CD4-positive, alpha-beta T cell (primary cell): ENCODE measurements at regions not wholly inside any gene's neighbourhood (a gene's known extent, or its start where the extent isn't known, plus 50 kb on each side); places are given as distances from the start of the nearest gene placed in this dataset.

Experiments used
- ATAC-seq: fragments of 200-7000 bp; cut with Tn5 transposase; one replicate; pipeline ENCODE4 v1.10.0; 2022; ENCODE audit warnings: mild to moderate bottlenecking; ENCODE audit not compliant: poor library complexity
- CTCF ChIA-PET: fragments of 350-600 bp; sonication (Branson Sonifier 250); formaldehyde crosslinking; loops from one replicate; lab custom pipeline; 2021; ENCODE audit warnings: antibody characterized with exemption, inconsistent platforms; lab: Charles Lee
- POLR2A ChIA-PET: fragments of 350-600 bp; sonication (Branson Sonifier 250); formaldehyde crosslinking; loops from one replicate; lab custom pipeline; 2021; ENCODE audit warnings: antibody characterized with exemption, inconsistent platforms; lab: Charles Lee
- DNase-seq, 14 experiments: peaks; one replicate each; pipeline ENCODE4 v3.0.0-alpha.2; 2013 to 2020; ENCODE audit warnings: mixed read lengths in 2 of 14
- H3K27ac ChIP-seq, 2 donors: one replicate each; pipeline versions ENCODE4 v1.5.1 to v1.7.0; 2013; ENCODE audit warnings: low read length in 2 of 2, low read depth in 1 of 2, mild to moderate bottlenecking in 1 of 2
- H3K27me3 ChIP-seq, 2 experiments: 1 replicate in 1 of 2; 2 replicates in 1 of 2; pipeline versions ENCODE4 v1.6.1 to v1.7.0; 2013; ENCODE audit warnings: low read length in 2 of 2, control low read depth in 1 of 2, mild to moderate bottlenecking in 1 of 2, moderate library complexity in 1 of 2; ENCODE audit not compliant: insufficient read depth in 2 of 2, control insufficient read depth in 1 of 2
- H3K36me3 ChIP-seq: one replicate; pipeline ENCODE4 v1.6.1; 2013; ENCODE audit warnings: low read length, control low read depth; ENCODE audit not compliant: insufficient read depth
- H3K4me1 ChIP-seq: one replicate; pipeline ENCODE4 v1.6.1; 2013; ENCODE audit warnings: low read length, control low read depth; ENCODE audit not compliant: insufficient read depth
- H3K4me3 ChIP-seq: one replicate; pipeline ENCODE4 v1.5.1; 2013; ENCODE audit warnings: mild to moderate bottlenecking, low read length, moderate library complexity
- H3K9me3 ChIP-seq, 2 experiments: 1 replicate in 1 of 2; 2 replicates in 1 of 2; pipeline versions ENCODE4 v1.6.1 to v1.7.0; 2013; ENCODE audit warnings: low read length in 2 of 2, mild to moderate bottlenecking in 2 of 2, control low read depth in 1 of 2, moderate library complexity in 1 of 2; ENCODE audit not compliant: control insufficient read depth in 1 of 2, insufficient read depth in 1 of 2
- H3K27ac Mint-ChIP-seq: one replicate; pipeline ENCODE4 v1.8.0; 2020; ENCODE audit warnings: mixed read lengths
- H3K27me3 Mint-ChIP-seq: one replicate; pipeline ENCODE4 v1.8.0; 2021; ENCODE audit warnings: mixed read lengths
- H3K36me3 Mint-ChIP-seq: one replicate; pipeline ENCODE4 v1.8.0; 2021; ENCODE audit warnings: low read depth, mixed read lengths
- H3K4me1 Mint-ChIP-seq: one replicate; pipeline ENCODE4 v1.8.0; 2021; ENCODE audit warnings: low read depth, mixed read lengths
- H3K4me3 Mint-ChIP-seq: one replicate; pipeline ENCODE4 v1.8.0; 2020; ENCODE audit warnings: mild to moderate bottlenecking, mixed read lengths
- H3K9me3 Mint-ChIP-seq: one replicate; pipeline ENCODE4 v1.8.0; 2020; ENCODE audit warnings: mixed read lengths
- intact Hi-C, 2 experiments: fragments of 100-400 bp; cut with DNase I in 1 of 2; cut with micrococcal nuclease in 1 of 2; formaldehyde crosslinking; loops; one replicate each; pipeline versions ENCODE4 v1.15.1 to v1.9.0; 2023 to 2025; cut with DNase I, micrococcal nuclease
- TF ChIP-seq, protein P1 (sequence below): fragments of 200-600 bp; IDR thresholded peaks from one replicate; pipeline ENCODE4 v1.8.0; 2022; ENCODE audit warnings: antibody characterized with exemption, mild to moderate bottlenecking

DNA sequence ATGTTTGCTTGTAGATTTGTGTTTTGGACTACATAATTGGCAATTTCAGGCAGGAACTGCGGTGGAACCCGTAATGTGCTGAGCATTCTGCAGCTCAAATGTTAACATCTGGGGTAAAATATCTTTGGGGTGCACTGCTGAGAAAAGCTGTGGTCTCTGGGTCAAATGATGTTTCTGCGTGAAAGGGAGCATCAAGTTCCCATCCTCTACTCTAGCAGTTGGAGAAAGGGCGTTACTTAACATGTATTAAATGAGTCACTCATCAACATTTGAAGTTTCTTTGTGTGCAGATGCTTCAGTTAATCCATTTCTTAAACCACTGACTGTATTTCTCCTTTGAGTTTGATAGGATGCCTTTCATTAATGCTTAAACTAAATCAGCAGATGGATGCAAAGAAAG lies 273.1 kb upstream of the PITRM1 start:
- Histone ChIP-seq H3K4me3 (no peak overlapping the region), H3K36me3 (no peaks in the 10 kb centered on the region), H3K9me3 (no peaks in the 10 kb centered on the region), H3K27ac (no peak overlapping the region), H3K4me1 (no peaks in the 10 kb centered on the region), H3K27me3 (no peaks in the 10 kb centered on the region)
- Mint-ChIP-seq H3K27me3 (peaks cover 5% of the 10 kb centered on the region), H3K9me3 (no peaks in the 10 kb centered on the region), H3K27ac (no peak overlapping the region), H3K4me3 (no peak overlapping the region), H3K36me3 (no peaks in the 10 kb centered on the region), H3K4me1 (no peaks in the 10 kb centered on the region)
- ChIA-PET CTCF (no interaction called here), POLR2A (no interaction called here)
- ATAC-seq (no peak), DNase-seq (no peak)
- TF ChIP-seq, protein P1, sequence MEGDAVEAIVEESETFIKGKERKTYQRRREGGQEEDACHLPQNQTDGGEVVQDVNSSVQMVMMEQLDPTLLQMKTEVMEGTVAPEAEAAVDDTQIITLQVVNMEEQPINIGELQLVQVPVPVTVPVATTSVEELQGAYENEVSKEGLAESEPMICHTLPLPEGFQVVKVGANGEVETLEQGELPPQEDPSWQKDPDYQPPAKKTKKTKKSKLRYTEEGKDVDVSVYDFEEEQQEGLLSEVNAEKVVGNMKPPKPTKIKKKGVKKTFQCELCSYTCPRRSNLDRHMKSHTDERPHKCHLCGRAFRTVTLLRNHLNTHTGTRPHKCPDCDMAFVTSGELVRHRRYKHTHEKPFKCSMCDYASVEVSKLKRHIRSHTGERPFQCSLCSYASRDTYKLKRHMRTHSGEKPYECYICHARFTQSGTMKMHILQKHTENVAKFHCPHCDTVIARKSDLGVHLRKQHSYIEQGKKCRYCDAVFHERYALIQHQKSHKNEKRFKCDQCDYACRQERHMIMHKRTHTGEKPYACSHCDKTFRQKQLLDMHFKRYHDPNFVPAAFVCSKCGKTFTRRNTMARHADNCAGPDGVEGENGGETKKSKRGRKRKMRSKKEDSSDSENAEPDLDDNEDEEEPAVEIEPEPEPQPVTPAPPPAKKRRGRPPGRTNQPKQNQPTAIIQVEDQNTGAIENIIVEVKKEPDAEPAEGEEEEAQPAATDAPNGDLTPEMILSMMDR = no peak
- intact Hi-C loops = no loop called here

DNA sequence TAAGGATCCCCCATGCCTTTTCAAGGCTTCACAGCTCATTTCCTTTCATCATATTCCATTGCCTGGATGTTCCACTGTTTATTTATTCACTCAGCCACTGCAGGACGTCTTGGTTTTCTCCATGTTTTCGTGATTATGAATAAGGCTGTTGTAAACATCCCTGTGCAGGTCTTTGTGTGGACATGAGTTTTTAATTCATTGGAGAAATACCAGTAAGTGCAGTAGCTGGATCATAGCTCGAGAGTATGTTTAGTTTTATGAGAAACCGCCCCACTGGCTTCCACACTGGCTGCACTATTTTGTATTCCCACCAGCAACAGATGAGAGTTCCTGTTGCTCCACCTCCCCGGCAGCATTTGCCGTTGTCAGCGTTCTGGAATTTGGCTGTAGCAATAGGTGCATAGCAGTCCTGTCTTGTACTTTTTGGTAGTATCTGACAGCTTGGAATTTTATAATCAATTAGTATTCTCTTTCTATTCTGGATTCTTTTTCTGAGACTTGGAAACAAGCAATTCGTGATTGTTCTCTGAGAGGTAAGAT lies 269.9 kb upstream of the PITRM1 start:
- Mint-ChIP-seq H3K4me3 (no peak overlapping the region), H3K9me3 (no peaks in the 10 kb centered on the region), H3K36me3 (no peaks in the 10 kb centered on the region), H3K27me3 (peaks cover 5% of the 10 kb centered on the region), H3K4me1 (no peaks in the 10 kb centered on the region), H3K27ac (no peak overlapping the region)
- POLR2A ChIA-PET = no interaction called here
- Histone ChIP-seq H3K27me3 (no peaks in the 10 kb centered on the region), H3K27ac (no peak overlapping the region), H3K9me3 (peaks cover 0 to 8% of the 10 kb centered on the region in 2 experiments), H3K4me1 (no peaks in the 10 kb centered on the region), H3K36me3 (no peaks in the 10 kb centered on the region), H3K4me3 (no peak overlapping the region)
- ATAC-seq (no peak), DNase-seq (no peak)
- CTCF ChIA-PET = no interaction called here
- TF ChIP-seq, protein P1 = no peak
- intact Hi-C loops = no loop called here

DNA sequence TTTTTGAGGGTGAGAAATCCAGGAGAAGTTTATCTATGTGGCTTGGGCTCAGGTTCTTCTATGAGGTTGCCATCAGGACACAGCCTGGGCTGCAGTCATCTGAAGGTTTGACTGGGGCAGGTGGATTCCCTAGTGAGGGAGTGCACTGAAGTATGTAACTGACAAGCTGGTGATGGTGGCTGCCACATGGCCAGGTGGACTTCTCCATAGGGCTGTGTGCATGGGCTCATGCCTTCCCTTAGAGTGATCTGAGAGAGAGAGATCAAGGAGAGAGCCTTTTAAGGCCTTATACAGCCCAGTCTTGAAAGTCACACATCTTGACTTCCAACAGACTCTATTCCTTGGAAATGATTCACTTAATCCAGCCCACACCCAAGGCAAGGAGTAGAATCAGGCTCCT lies 266.6 kb upstream of the PITRM1 start:
- CTCF ChIA-PET = no interaction called here

More for the DNA sequence above, 266.6 kb upstream of the PITRM1 start:
- H3K4me3 Mint-ChIP-seq = no peak overlapping the region
- Histone ChIP-seq H3K4me1 (no peaks in the 10 kb centered on the region), H3K36me3 (no peaks in the 10 kb centered on the region), H3K9me3 (peaks cover 0 to 8% of the 10 kb centered on the region in 2 experiments), H3K27ac (no peak overlapping the region), H3K4me3 (no peak overlapping the region), H3K27me3 (no peaks in the 10 kb centered on the region)
- DNase-seq = no peak
- no peaks in the 10 kb centered on the region for H3K27me3 Mint-ChIP-seq
- H3K36me3 Mint-ChIP-seq = no peaks in the 10 kb centered on the region
- intact Hi-C loops = no loop called here
- H3K4me1 Mint-ChIP-seq = no peaks in the 10 kb centered on the region
- no peaks in the 10 kb centered on the region for H3K9me3 Mint-ChIP-seq
- TF ChIP-seq, protein P1 = no peak
- no peak overlapping the region for H3K27ac Mint-ChIP-seq
- POLR2A ChIA-PET = no interaction called here
- ATAC-seq = no peak
